ENCODE measurements at regions not wholly inside any gene's neighbourhood (a gene's known extent, or its start where the extent isn't known, plus 50 kb on each side); places are given as distances from the start of the nearest gene placed in this dataset.
"Not testable (repeated sequence)": the region's sequence is repeated elsewhere in the genome, so short reads cannot be mapped to it uniquely, and the experiment has no call there.

- Histone ChIP-seq H3K4me1 (ENCODE audit: control insufficient read depth, insufficient read depth, low read length) (no peaks in the 10 kb centered on the region), H3K36me3 (ENCODE audit: control insufficient read depth, insufficient read depth, low read length) (no peaks in the 10 kb centered on the region), H3K9me3 (ENCODE audit: control insufficient read depth, insufficient read depth, low read length) (no peaks in the 10 kb centered on the region), H3K4me3 (ENCODE audit: low read length) (no peak overlapping the region), H3K27ac (ENCODE audit: low read length) (no peak overlapping the region), H3K27me3 (ENCODE audit: control insufficient read depth, insufficient read depth, low read length) (no peaks in the 10 kb centered on the region)
- WGBS (ENCODE audit: insufficient coverage, insufficient read length) = no CpG with 5 or more reads among the region's 4 CpGs
- DNase-seq (ENCODE audit: low read depth, low spot score) = no peak
Measured at GRCh38 chr5:112570708-112571444, 151.8 kb upstream of the EPB41L4A start.

DNA sequence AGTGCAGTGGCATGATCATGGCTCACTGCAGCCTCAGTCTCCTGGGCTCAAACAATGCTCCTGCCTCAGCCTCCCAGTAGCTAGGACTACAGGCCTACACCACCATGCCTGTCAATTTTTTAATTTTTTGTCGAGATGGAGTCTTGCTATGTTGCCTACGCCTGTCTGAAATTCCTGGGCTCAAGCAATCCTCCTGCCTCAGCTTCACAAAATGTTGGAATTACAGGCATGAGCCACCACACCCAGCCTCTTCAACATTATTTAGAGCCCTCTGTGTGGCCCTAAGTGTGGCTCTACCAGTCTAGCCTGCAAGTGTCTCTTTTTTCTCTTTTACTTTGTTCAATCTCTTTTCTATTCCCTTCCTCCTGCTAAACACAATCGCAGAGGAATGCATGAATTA, 154.4 kb upstream of the EPB41L4A start:
- no peaks in the 10 kb centered on the region for H3K4me1 ChIP-seq (ENCODE audit: control insufficient read depth, insufficient read depth, low read length)
- no peak overlapping the region for H3K4me3 ChIP-seq (ENCODE audit: low read length)
- no peak overlapping the region for H3K27ac ChIP-seq (ENCODE audit: low read length)
- no peaks in the 10 kb centered on the region for H3K36me3 ChIP-seq (ENCODE audit: control insufficient read depth, insufficient read depth, low read length)
- no peaks in the 10 kb centered on the region for H3K9me3 ChIP-seq (ENCODE audit: control insufficient read depth, insufficient read depth, low read length)
- DNase-seq (ENCODE audit: low read depth, low spot score) = no peak
- H3K27me3 ChIP-seq (ENCODE audit: control insufficient read depth, insufficient read depth, low read length) = no peaks in the 10 kb centered on the region
- no CpG with 5 or more reads among the region's 3 CpGs for WGBS (ENCODE audit: insufficient coverage, insufficient read length)

- no peak for DNase-seq (ENCODE audit: low read depth, low spot score)
- H3K4me1 ChIP-seq (ENCODE audit: control insufficient read depth, insufficient read depth, low read length) = no peaks in the 10 kb centered on the region
- WGBS (ENCODE audit: insufficient coverage, insufficient read length) = no CpG with 5 or more reads among the region's 3 CpGs
Measured at GRCh38 chr5:112574536-112574935, 155.5 kb upstream of the EPB41L4A start.

GRCh38 chr5:112576298-112576925, 157.3 kb upstream of the EPB41L4A start:
- no CpG with 5 or more reads among the region's 3 CpGs for WGBS (ENCODE audit: insufficient coverage, insufficient read length)
- no peaks in the 10 kb centered on the region for H3K27me3 ChIP-seq (ENCODE audit: control insufficient read depth, insufficient read depth, low read length)

More at GRCh38 chr5:112574536-112574935, 155.5 kb upstream of the EPB41L4A start:
- H3K36me3 ChIP-seq (ENCODE audit: control insufficient read depth, insufficient read depth, low read length) = no peaks in the 10 kb centered on the region
- no peaks in the 10 kb centered on the region for H3K27me3 ChIP-seq (ENCODE audit: control insufficient read depth, insufficient read depth, low read length)
- H3K27ac ChIP-seq (ENCODE audit: low read length) = no peak overlapping the region
- no peak overlapping the region for H3K4me3 ChIP-seq (ENCODE audit: low read length)
- no peaks in the 10 kb centered on the region for H3K9me3 ChIP-seq (ENCODE audit: control insufficient read depth, insufficient read depth, low read length)

GRCh38 chr5:112579599-112580170, 158.0 kb upstream of the APC start:
- WGBS (ENCODE audit: insufficient coverage, insufficient read length) = no CpG with 5 or more reads among the region's 1 CpG
- no peaks in the 10 kb centered on the region for H3K4me1 ChIP-seq (ENCODE audit: control insufficient read depth, insufficient read depth, low read length)
- H3K27ac ChIP-seq (ENCODE audit: low read length) = no peak overlapping the region
- no peaks in the 10 kb centered on the region for H3K27me3 ChIP-seq (ENCODE audit: control insufficient read depth, insufficient read depth, low read length)
- H3K4me3 ChIP-seq (ENCODE audit: low read length) = no peak overlapping the region
- H3K9me3 ChIP-seq (ENCODE audit: control insufficient read depth, insufficient read depth, low read length) = no peaks in the 10 kb centered on the region
- no peaks in the 10 kb centered on the region for H3K36me3 ChIP-seq (ENCODE audit: control insufficient read depth, insufficient read depth, low read length)
- DNase-seq (ENCODE audit: low read depth, low spot score) = no peak

More at GRCh38 chr5:112576298-112576925, 157.3 kb upstream of the EPB41L4A start:
- H3K27ac ChIP-seq (ENCODE audit: low read length) = no peak overlapping the region
- H3K9me3 ChIP-seq (ENCODE audit: control insufficient read depth, insufficient read depth, low read length) = no peaks in the 10 kb centered on the region
- H3K4me1 ChIP-seq (ENCODE audit: control insufficient read depth, insufficient read depth, low read length) = no peaks in the 10 kb centered on the region
- no peaks in the 10 kb centered on the region for H3K36me3 ChIP-seq (ENCODE audit: control insufficient read depth, insufficient read depth, low read length)
- no peak overlapping the region for H3K4me3 ChIP-seq (ENCODE audit: low read length)
- no peak for DNase-seq (ENCODE audit: low read depth, low spot score)

GRCh38 chr5:112581811-112582320, 155.8 kb upstream of the APC start:
- Histone ChIP-seq H3K9me3 (ENCODE audit: control insufficient read depth, insufficient read depth, low read length) (no peaks in the 10 kb centered on the region), H3K36me3 (ENCODE audit: control insufficient read depth, insufficient read depth, low read length) (no peaks in the 10 kb centered on the region), H3K4me1 (ENCODE audit: control insufficient read depth, insufficient read depth, low read length) (peaks cover 2% of the 10 kb centered on the region; the same call in 1 of the 2 replicates), H3K27me3 (ENCODE audit: control insufficient read depth, insufficient read depth, low read length) (no peaks in the 10 kb centered on the region), H3K4me3 (ENCODE audit: low read length) (no peak overlapping the region), H3K27ac (ENCODE audit: low read length) (no peak overlapping the region)
- WGBS (ENCODE audit: insufficient coverage, insufficient read length) = no CpG with 5 or more reads among the region's 9 CpGs
- no peak for DNase-seq (ENCODE audit: low read depth, low spot score)

DNA sequence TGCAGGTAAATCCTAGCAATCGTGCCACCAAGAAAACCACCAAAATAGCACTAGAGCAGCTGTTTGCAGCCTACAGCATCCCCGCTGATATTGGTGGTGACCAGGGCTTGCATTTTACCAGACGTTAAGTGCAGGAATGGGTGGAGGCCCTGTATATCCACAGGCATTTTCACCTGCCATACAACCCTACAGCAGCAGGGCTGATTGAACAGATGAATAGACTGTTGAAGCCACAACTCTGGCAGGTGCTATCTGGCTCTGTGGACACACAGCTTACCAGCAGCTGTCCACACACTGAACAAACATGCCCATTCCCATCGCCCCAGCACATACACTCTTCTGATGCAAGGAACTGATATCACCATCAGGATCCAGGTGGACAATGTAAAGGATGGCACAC, 154.5 kb upstream of the APC start:
- no peaks in the 10 kb centered on the region for H3K36me3 ChIP-seq (ENCODE audit: control insufficient read depth, insufficient read depth, low read length)
- no peak for DNase-seq (ENCODE audit: low read depth, low spot score)
- H3K4me3 ChIP-seq (ENCODE audit: low read length) = no peak overlapping the region
- no CpG with 5 or more reads among the region's 4 CpGs for whole genome bisulfite sequencing (ENCODE audit: insufficient coverage, insufficient read length)
- no peaks in the 10 kb centered on the region for H3K9me3 ChIP-seq (ENCODE audit: control insufficient read depth, insufficient read depth, low read length)
- H3K27ac ChIP-seq (ENCODE audit: low read length) = no peak overlapping the region
- H3K27me3 ChIP-seq (ENCODE audit: control insufficient read depth, insufficient read depth, low read length) = no peaks in the 10 kb centered on the region
- peaks cover 2% of the 10 kb centered on the region; the same call in 1 of the 2 replicates for H3K4me1 ChIP-seq (ENCODE audit: control insufficient read depth, insufficient read depth, low read length)

DNA sequence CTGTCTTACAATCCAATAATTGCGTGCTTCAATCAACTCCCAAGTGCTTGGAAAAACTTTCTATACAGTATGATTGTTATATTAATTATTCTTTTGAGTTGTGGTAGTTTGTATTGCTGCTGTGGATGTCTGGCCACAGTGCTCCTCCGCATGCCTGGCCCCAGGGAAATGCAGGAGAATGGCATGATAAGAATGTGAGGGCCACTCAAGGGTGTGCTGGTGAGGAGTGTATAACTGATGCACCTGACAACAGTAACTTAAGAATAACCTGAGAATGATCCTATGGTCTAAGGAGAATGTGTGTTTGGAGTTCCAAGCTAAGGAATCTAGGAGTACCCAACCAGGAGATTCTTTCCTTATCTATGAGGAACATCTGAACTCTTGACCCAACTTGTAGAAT, 152.9 kb upstream of the APC start:
- no peaks in the 10 kb centered on the region for H3K27me3 ChIP-seq (ENCODE audit: control insufficient read depth, insufficient read depth, low read length)
- no peak for DNase-seq (ENCODE audit: low read depth, low spot score)
- no peaks in the 10 kb centered on the region for H3K9me3 ChIP-seq (ENCODE audit: control insufficient read depth, insufficient read depth, low read length)
- H3K4me3 ChIP-seq (ENCODE audit: low read length) = no peak overlapping the region
- H3K27ac ChIP-seq (ENCODE audit: low read length) = no peak overlapping the region
- no peaks in the 10 kb centered on the region for H3K36me3 ChIP-seq (ENCODE audit: control insufficient read depth, insufficient read depth, low read length)
- WGBS (ENCODE audit: insufficient coverage, insufficient read length) = no CpG with 5 or more reads among the region's 2 CpGs
- peaks cover 2% of the 10 kb centered on the region; the same call in 1 of the 2 replicates for H3K4me1 ChIP-seq (ENCODE audit: control insufficient read depth, insufficient read depth, low read length)

DNA sequence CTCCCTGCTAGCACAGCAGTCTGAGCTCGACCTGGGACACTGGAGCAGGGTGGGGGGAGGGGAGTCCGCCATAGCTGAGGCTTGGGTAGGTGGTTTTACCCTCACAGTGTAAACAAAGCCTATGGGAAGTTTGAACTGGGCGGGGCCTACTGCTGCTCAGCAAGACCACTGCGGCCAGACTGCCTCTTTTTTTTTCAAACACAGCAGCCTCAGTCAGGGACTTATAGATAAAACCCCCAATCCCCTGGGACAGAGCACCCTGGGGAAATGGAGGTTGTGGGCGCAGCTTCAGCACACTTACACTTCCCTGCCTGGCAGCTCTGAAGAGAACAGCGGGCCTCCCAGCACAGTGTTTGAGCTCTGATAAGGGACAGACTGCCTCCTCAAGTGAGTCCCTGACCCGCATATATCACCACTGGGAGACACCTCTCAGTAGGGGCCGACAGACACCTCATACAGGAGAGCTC, 151.1 kb upstream of the APC start:
- Histone ChIP-seq H3K36me3 (ENCODE audit: control insufficient read depth, insufficient read depth, low read length) (no peaks in the 10 kb centered on the region), H3K27ac (ENCODE audit: low read length) (no peak overlapping the region), H3K9me3 (ENCODE audit: control insufficient read depth, insufficient read depth, low read length) (no peaks in the 10 kb centered on the region), H3K27me3 (ENCODE audit: control insufficient read depth, insufficient read depth, low read length) (no peaks in the 10 kb centered on the region), H3K4me3 (ENCODE audit: low read length) (no peak overlapping the region), H3K4me1 (ENCODE audit: control insufficient read depth, insufficient read depth, low read length) (peaks cover 2% of the 10 kb centered on the region; the same call in 1 of the 2 replicates)
- WGBS (ENCODE audit: insufficient coverage, insufficient read length) = no CpG with 5 or more reads among the region's 8 CpGs
- no peak for DNase-seq (ENCODE audit: low read depth, low spot score)

DNA sequence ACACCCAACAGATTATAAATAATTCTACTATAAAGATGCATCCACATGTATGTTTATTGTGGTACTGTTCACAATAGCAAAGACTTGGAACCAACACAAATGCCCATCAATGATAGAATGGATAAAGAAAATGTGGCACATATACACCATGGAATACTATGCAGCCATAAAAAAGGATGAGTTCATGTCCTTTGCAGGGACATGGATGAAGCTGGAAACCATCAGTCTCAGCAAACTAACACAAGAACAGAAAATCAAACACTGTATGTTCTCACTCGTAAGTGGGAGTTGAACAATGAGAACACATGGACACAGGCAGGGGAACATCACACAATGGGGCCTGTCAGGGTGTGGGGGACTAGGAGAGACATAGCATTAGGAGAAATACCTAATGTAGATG, 146.8 kb upstream of the APC start:
- not testable (repeated sequence) for H3K27ac ChIP-seq (ENCODE audit: low read length)
- no CpG with 5 or more reads among the region's 1 CpG for WGBS (ENCODE audit: insufficient coverage, insufficient read length)

More for the DNA sequence above, 146.8 kb upstream of the APC start:
- H3K4me3 ChIP-seq (ENCODE audit: low read length); H3K9me3 ChIP-seq (ENCODE audit: control insufficient read depth, insufficient read depth, low read length); H3K27me3 ChIP-seq (ENCODE audit: control insufficient read depth, insufficient read depth, low read length); H3K4me1 ChIP-seq (ENCODE audit: control insufficient read depth, insufficient read depth, low read length); DNase-seq (ENCODE audit: low read depth, low spot score); H3K36me3 ChIP-seq (ENCODE audit: control insufficient read depth, insufficient read depth, low read length): not testable (repeated sequence)
